ENCODE measurements at regions not wholly inside any gene's neighbourhood (a gene's known extent, or its start where the extent isn't known, plus 50 kb on each side); places are given as distances from the start of the nearest gene placed in this dataset.

DNA sequence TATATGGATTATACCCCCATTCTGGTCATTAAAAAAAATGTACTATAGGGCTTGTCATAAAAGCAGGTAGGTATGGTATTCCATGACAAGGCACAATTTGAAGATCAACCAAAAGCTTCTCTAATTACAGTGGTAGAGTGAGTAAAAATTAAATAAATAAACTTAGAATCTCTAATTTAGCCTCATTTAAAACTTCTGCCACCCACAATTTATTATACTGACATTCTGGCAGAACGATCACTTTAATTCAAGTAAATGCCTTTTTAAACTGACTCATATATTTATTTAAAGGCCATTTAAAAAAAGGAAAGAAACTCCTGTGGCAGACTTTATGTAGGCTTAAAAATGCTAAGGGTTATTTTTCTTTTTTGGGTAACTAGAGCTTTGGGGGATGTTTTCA is 68.3 kb upstream of the PHACTR2 start:
- H3K27ac ChIP-seq: no peak overlapping the region
- TF ChIP-seq CTCF (IDR thresholded peaks at IDR 0.05): no peak
- no peak for DNase-seq (ENCODE audit: low spot score)
- peaks cover 0 to 10% of the 10 kb centered on the region in 2 donors for H3K4me1 ChIP-seq
- no peaks in the 10 kb centered on the region for H3K36me3 ChIP-seq
- H3K4me3 ChIP-seq: no peak overlapping the region
- no peaks in the 10 kb centered on the region for H3K9me3 ChIP-seq
- H3K27me3 ChIP-seq: no peaks in the 10 kb centered on the region

DNA sequence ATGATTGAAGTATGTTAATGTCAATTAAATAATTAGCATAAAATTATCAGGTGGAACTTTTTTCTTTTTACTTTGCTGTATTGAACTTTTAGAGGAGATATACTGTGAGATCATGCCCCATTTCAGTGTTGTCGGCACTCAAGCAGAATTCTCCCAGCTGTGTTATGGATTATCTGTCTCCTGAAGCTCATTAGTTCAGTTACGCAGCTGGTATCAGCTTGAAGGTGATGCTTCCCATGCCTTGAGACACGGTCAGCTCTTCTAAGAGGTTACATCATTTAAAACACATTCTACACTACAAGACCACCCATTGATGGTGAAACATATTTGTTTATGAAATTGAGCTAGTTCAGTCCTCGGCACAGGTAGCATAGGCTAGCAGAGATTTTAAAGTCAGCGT is 68.9 kb upstream of the PHACTR2 start:
- H3K4me3 ChIP-seq: no peak overlapping the region
- no peak for DNase-seq (ENCODE audit: low spot score)
- no peaks in the 10 kb centered on the region for H3K9me3 ChIP-seq
- no peaks in the 10 kb centered on the region for H3K36me3 ChIP-seq
- no peak overlapping the region for H3K27ac ChIP-seq
- no peaks in the 10 kb centered on the region for H3K27me3 ChIP-seq
- TF ChIP-seq CTCF (IDR thresholded peaks at IDR 0.05): no peak
- peaks cover 0 to 10% of the 10 kb centered on the region in 2 donors for H3K4me1 ChIP-seq

- no peak overlapping the region for H3K4me3 ChIP-seq
- H3K27ac ChIP-seq: no peak overlapping the region
- H3K4me1 ChIP-seq: peaks cover 0 to 10% of the 10 kb centered on the region in 2 donors
- TF ChIP-seq CTCF (IDR thresholded peaks at IDR 0.05): no peak
- no peaks in the 10 kb centered on the region for H3K27me3 ChIP-seq
- no peak for DNase-seq (ENCODE audit: low spot score)
- no peaks in the 10 kb centered on the region for H3K9me3 ChIP-seq
- H3K36me3 ChIP-seq: no peaks in the 10 kb centered on the region
Observed at GRCh38 chr6:143607974-143608373, 69.8 kb upstream of the PHACTR2 start.

GRCh38 chr6:143607168-143607567 is 70.6 kb upstream of the PHACTR2 start:
- Histone ChIP-seq H3K27me3 (no peaks in the 10 kb centered on the region), H3K36me3 (no peaks in the 10 kb centered on the region), H3K9me3 (no peaks in the 10 kb centered on the region), H3K4me3 (no peak overlapping the region), H3K4me1 (peaks cover 0 to 10% of the 10 kb centered on the region in 2 donors), H3K27ac (no peak overlapping the region)
- DNase-seq (ENCODE audit: low spot score): no peak
- TF ChIP-seq CTCF (IDR thresholded peaks at IDR 0.05): no peak

GRCh38 chr6:143605906-143606521 is 71.8 kb upstream of the PHACTR2 start:
- DNase-seq (ENCODE audit: low spot score): no peak
- Histone ChIP-seq H3K4me1 (peaks cover 0 to 10% of the 10 kb centered on the region in 2 donors), H3K27me3 (no peaks in the 10 kb centered on the region), H3K9me3 (no peaks in the 10 kb centered on the region), H3K27ac (no peak overlapping the region), H3K4me3 (no peak overlapping the region), H3K36me3 (no peaks in the 10 kb centered on the region)
- TF ChIP-seq CTCF (IDR thresholded peaks at IDR 0.05): no peak

GRCh38 chr6:143603455-143603854 is 74.3 kb upstream of the PHACTR2 start:
- Histone ChIP-seq H3K27ac (no peak overlapping the region), H3K4me3 (no peak overlapping the region)

More at GRCh38 chr6:143603455-143603854, 74.3 kb upstream of the PHACTR2 start:
- no peak for DNase-seq (ENCODE audit: low spot score)
- no peaks in the 10 kb centered on the region for H3K36me3 ChIP-seq
- H3K9me3 ChIP-seq: no peaks in the 10 kb centered on the region
- no peak for TF ChIP-seq CTCF (IDR thresholded peaks at IDR 0.05)
- H3K27me3 ChIP-seq: no peaks in the 10 kb centered on the region
- H3K4me1 ChIP-seq: peaks cover 0 to 13% of the 10 kb centered on the region in 2 donors

All from right atrium auricular region (tissue), 2 donors.